Fibroblast of villous mesenchyme (primary cell): ENCODE measurements at regions not wholly inside any gene's neighbourhood (a gene's known extent, or its start where the extent isn't known, plus 50 kb on each side); places are given as distances from the start of the nearest gene placed in this dataset.
"Not testable (repeated sequence)": the region's sequence is repeated elsewhere in the genome, so short reads cannot be mapped to it uniquely, and the experiment has no call there.

Source experiments
- DNase-seq: peaks from one replicate; pipeline ENCODE4 v3.0.0-alpha.2; 2010; ENCODE audit warnings: low read depth
- H3K4me3 ChIP-seq: 2 replicates; pipeline ENCODE4 v1.5.1; 2011; ENCODE audit warnings: low read depth, mild to moderate bottlenecking, low read length
- CTCF ChIP-seq: IDR thresholded peaks from 2 replicates; pipeline ENCODE4 v1.5.1; 2012; ENCODE audit warnings: low read depth, mild to moderate bottlenecking, low read length; ENCODE audit not compliant: insufficient read depth

- TF ChIP-seq CTCF, result no peak
- no peak for DNase-seq
- H3K4me3 ChIP-seq, result no peak overlapping the region
These were observed 52.1 kb upstream of the TAMM41 start for GRCh38 chr3:11898611-11899325.

GRCh38 chr3:11899389-11899788 is 52.7 kb upstream of the TAMM41 start:
- H3K4me3 ChIP-seq, DNase-seq: not testable (repeated sequence)

DNA sequence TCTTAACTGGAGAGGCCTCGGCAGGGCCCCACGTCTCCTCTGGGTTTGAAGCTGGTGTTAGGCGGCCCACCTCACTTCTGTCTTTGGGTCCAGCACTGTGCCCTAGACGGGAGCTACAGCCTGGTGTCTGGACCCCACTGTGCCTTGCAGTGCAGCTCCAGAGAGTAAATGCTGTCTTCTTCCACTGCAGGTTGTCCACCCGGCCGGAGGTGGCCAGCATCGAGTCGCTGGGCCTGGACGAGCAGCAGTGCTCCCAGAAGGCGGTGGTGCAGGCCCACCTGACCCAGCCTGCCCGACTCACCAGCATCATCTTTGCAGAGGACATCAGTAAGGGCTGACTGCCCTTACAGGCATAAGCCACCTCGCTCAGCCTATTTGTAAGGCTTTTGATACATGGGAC is 53.1 kb upstream of the TAMM41 start:
- no peak for TF ChIP-seq CTCF
- no peak overlapping the region for H3K4me3 ChIP-seq
- DNase-seq, result no peak

GRCh38 chr3:11900824-11901223 is 54.1 kb upstream of the TAMM41 start:
- no peak for TF ChIP-seq CTCF

GRCh38 chr3:11901286-11901875 is 54.7 kb upstream of the TAMM41 start:
- TF ChIP-seq CTCF, result no peak
- no peak overlapping the region for H3K4me3 ChIP-seq
- no peak for DNase-seq

More at GRCh38 chr3:11900824-11901223, 54.1 kb upstream of the TAMM41 start:
- DNase-seq, result no peak
- no peak overlapping the region for H3K4me3 ChIP-seq

DNA sequence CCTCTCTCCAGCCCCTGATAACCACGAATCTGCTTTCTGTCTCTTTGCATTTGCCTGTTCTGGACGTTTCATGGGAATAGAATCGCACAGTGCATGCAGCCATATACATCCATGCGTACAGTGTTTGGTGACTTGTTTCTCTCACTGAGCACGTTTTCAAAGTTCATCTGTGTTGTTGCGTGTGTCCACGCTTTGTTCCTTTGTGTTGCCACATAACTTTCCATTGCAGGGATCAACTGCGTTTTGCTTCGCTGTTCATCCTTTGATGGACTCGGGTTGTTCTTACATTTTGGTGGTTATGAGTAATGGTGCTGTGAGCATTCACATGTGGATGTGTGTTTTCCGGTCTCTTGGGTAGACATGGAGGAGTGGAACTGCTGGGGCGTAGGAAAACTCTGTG is 56.4 kb upstream of the TAMM41 start:
- H3K4me3 ChIP-seq, result no peak overlapping the region
- DNase-seq, result no peak
- no peak for TF ChIP-seq CTCF

DNA sequence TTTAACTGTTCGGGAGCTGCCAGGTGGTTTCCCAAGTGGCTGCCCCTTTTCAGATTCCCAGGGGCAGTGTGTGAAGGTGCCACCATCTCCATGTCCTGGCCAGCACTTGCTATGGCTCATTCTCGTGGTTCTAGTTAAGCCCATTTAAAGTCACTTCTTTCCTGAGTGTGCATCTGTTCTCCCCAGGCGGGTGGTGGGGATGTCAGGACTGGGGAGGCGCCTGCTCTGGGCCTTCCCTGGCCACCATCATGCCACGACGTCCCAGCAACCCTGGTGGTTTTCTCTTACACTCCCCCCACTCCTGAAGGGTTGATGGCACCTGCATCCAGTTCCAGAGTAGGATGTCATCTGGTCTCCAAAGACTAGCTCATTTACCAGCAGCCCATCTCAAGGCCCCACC is 56.8 kb upstream of the TAMM41 start:
- H3K4me3 ChIP-seq, result no peak overlapping the region
- no peak for TF ChIP-seq CTCF
- no peak for DNase-seq
